GM10266 (cell line): ENCODE measurements at regions not wholly inside any gene's neighbourhood (a gene's known extent, or its start where the extent isn't known, plus 50 kb on each side); places are given as distances from the start of the nearest gene placed in this dataset.

Experiments used
- DNase-seq: peaks from one replicate; pipeline ENCODE4 v3.0.0; 2012; ENCODE audit errors: extremely low spot score
- CTCF ChIP-seq: IDR thresholded peaks from 2 replicates; pipeline ENCODE4 v1.5.1; 2012; ENCODE audit warnings: mild to moderate bottlenecking, low read depth; ENCODE audit not compliant: control insufficient read depth, insufficient read depth; ENCODE audit errors: missing control alignments

GRCh38 chr15:96494505-96494904, 164.0 kb downstream of the NR2F2 start:
- no peak for TF ChIP-seq CTCF
- DNase-seq: no peak

GRCh38 chr15:96495386-96495785, 164.9 kb downstream of the NR2F2 start:
- no peak for DNase-seq

GRCh38 chr15:96497951-96498350, 167.5 kb downstream of the NR2F2 start:
- no peak for TF ChIP-seq CTCF
- no peak for DNase-seq

More at GRCh38 chr15:96495386-96495785, 164.9 kb downstream of the NR2F2 start:
- no peak for TF ChIP-seq CTCF

- no peak for TF ChIP-seq CTCF
- no peak for DNase-seq
These were observed 170.0 kb downstream of the NR2F2 start for GRCh38 chr15:96500508-96500907.

GRCh38 chr15:96501362-96501761, 170.9 kb downstream of the NR2F2 start:
- TF ChIP-seq CTCF: no peak

GRCh38 chr15:96502196-96502595, 171.7 kb downstream of the NR2F2 start:
- no peak for TF ChIP-seq CTCF
- no peak for DNase-seq

More at GRCh38 chr15:96501362-96501761, 170.9 kb downstream of the NR2F2 start:
- DNase-seq: no peak

GRCh38 chr15:96503276-96503675, 172.8 kb downstream of the NR2F2 start:
- TF ChIP-seq CTCF: no peak
- DNase-seq: no peak
